Activated CD8-positive, alpha-beta T cell treated with anti-CD3 and anti-CD28 coated beads for 36 hours (primary cell): ENCODE measurements at regions not wholly inside any gene's neighbourhood (a gene's known extent, or its start where the extent isn't known, plus 50 kb on each side); places are given as distances from the start of the nearest gene placed in this dataset.
A peak's percentile ranks its signal among the peaks of the same experiment; 100 is the strongest.
"Not testable (repeated sequence)": the region's sequence is repeated elsewhere in the genome, so short reads cannot be mapped to it uniquely, and the experiment has no call there.

Experiments used
- ATAC-seq: fragments of 200-7000 bp; cut with Tn5 transposase; one replicate; pipeline ENCODE4 v1.10.0; 2021; ENCODE audit warnings: mild to moderate bottlenecking, moderate library complexity
- CTCF ChIA-PET: fragments of 350-600 bp; sonication (Branson Sonifier 250); formaldehyde crosslinking; loops from one replicate; lab custom pipeline; 2021; ENCODE audit warnings: antibody characterized with exemption; lab: Charles Lee
- POLR2A ChIA-PET: fragments of 350-600 bp; sonication (Branson Sonifier 250); formaldehyde crosslinking; loops from one replicate; lab custom pipeline; 2021; ENCODE audit warnings: antibody characterized with exemption; lab: Charles Lee
- DNase-seq: peaks from one replicate; pipeline ENCODE4 v3.0.0-alpha.2; 2020
- H3K27ac Mint-ChIP-seq: one replicate; pipeline ENCODE4 v1.8.0; 2021; ENCODE audit warnings: mild to moderate bottlenecking, mixed read lengths
- H3K27me3 Mint-ChIP-seq: one replicate; pipeline ENCODE4 v1.8.0; 2021; ENCODE audit warnings: mixed read lengths
- H3K36me3 Mint-ChIP-seq: one replicate; pipeline ENCODE4 v1.8.0; 2021; ENCODE audit warnings: low read depth, mixed read lengths
- H3K4me1 Mint-ChIP-seq: one replicate; pipeline ENCODE4 v1.8.0; 2021; ENCODE audit warnings: low read depth, mixed read lengths
- H3K4me3 Mint-ChIP-seq: one replicate; pipeline ENCODE4 v1.8.0; 2021; ENCODE audit warnings: mild to moderate bottlenecking, moderate library complexity, mixed read lengths
- H3K9me3 Mint-ChIP-seq: one replicate; pipeline ENCODE4 v1.8.0; 2021; ENCODE audit warnings: mixed read lengths
- CTCF ChIP-seq: fragments of 200-600 bp; IDR thresholded peaks from one replicate; pipeline ENCODE4 v1.8.0; 2022; ENCODE audit warnings: antibody characterized with exemption, mild to moderate bottlenecking
- intact Hi-C: fragments of 100-400 bp; cut with micrococcal nuclease; formaldehyde crosslinking; loops from one replicate; pipeline ENCODE4 v1.10.0; 2022

- CTCF ChIA-PET, result interaction anchor here (1.1 kb wide), 1 partner anchor 276 kb away, joined by 3 read pairs; no protein-coding TSS in a partner anchor
- intact Hi-C loops, result no loop called here
- no peak overlapping the region for H3K4me3 Mint-ChIP-seq
- peaks cover 9% of the 10 kb centered on the region for H3K9me3 Mint-ChIP-seq
- no peak overlapping the region for H3K27ac Mint-ChIP-seq
- DNase-seq (no peak), ATAC-seq (no peak)
- POLR2A ChIA-PET, result no interaction called here
- peaks cover 5% of the 10 kb centered on the region for H3K4me1 Mint-ChIP-seq
- no peaks in the 10 kb centered on the region for H3K27me3 Mint-ChIP-seq
- H3K36me3 Mint-ChIP-seq, result peaks cover 1% of the 10 kb centered on the region
- TF ChIP-seq CTCF, result no peak
Measured at GRCh38 chr9:96108691-96109380, 193.1 kb downstream of the HSD17B3 start.

- POLR2A ChIA-PET, result no interaction called here
- no peak for DNase-seq
Measured at GRCh38 chr9:96107436-96107835, 194.5 kb downstream of the HSD17B3 start.

DNA sequence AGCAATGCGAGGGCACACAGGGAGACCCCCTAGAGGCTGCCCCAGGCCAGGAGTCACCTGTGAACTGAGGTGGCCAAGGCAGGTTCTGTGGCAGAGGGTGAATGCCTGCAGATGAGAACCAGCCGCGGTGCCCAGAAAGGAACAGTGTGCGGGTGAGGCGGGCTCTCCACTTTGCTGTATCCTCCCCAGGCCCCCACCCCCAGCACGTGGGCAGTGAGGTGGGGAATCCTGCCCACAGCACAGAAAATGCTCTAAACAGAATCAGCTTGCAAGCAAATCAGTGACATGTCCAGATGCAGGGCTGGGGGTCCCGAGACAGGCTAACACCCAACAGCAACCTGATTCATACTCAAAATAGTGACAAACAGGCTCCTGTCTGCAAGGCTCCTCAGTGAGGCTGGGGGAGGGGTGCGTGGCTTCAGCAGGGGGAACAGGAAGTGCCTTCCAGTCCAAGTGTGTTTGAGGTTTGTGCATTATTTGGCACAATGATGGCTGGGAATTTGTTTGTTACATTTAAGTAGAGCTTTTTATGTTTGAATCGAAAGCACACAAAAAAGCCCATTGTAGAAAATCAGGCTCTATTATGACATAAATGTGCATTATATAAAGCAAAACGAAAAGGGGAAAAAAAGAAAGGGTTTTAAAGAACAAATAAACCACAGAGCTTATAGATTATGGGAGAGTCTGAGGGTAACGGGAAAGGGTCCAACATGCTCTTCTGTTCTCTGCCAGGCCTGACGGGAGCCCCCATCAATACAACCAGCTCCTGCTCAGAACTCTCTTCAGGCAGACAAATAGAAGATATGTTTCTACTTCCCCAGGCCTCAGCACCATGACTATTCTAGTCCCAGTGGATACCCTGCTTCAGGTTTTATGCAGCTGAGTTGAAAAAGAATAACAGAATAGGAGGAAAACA is 201.3 kb downstream of the HSD17B3 start:
- CTCF ChIA-PET, result no interaction called here
- ATAC-seq, result peak; percentile 53

More at GRCh38 chr9:96107436-96107835, 194.5 kb downstream of the HSD17B3 start:
- Mint-ChIP-seq H3K9me3 (peaks cover 9% of the 10 kb centered on the region), H3K27me3 (no peaks in the 10 kb centered on the region), H3K4me1 (peaks cover 5% of the 10 kb centered on the region), H3K4me3 (no peak overlapping the region), H3K27ac (no peak overlapping the region), H3K36me3 (peaks cover 1% of the 10 kb centered on the region)
- intact Hi-C loops, result no loop called here
- CTCF ChIA-PET, result no interaction called here
- ATAC-seq, result no peak
- TF ChIP-seq CTCF, result no peak

DNA sequence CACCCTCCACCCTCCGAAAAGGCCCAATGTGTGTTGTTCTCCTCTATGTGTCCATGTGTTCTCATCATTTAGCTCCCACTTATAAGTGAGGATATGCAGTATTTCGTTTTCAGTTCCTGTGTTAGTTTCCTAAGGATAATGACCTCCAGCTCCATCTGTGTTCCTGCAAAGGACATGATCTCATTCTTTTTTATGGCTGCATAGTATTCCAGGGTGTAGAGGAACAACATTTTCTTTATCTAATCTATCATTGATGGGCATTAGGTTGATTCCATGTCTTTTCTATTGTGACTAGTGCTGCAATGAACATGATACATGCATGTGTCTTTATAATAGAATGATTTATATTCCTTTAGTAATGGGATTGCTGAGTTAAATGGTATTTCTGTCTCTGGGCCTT is 211.3 kb downstream of the HSD17B3 start:
- H3K9me3 Mint-ChIP-seq, H3K4me1 Mint-ChIP-seq, ATAC-seq, POLR2A ChIA-PET, intact Hi-C loops, H3K4me3 Mint-ChIP-seq, DNase-seq, CTCF ChIA-PET, H3K36me3 Mint-ChIP-seq, H3K27ac Mint-ChIP-seq: not testable (repeated sequence)
- H3K27me3 Mint-ChIP-seq, result peaks cover 12% of the 10 kb centered on the region

More for the DNA sequence above, 201.3 kb downstream of the HSD17B3 start:
- Mint-ChIP-seq H3K27me3 (no peaks in the 10 kb centered on the region), H3K4me1 (peaks cover 5% of the 10 kb centered on the region), H3K36me3 (peaks cover 3% of the 10 kb centered on the region), H3K27ac (no peak overlapping the region), H3K4me3 (no peak overlapping the region), H3K9me3 (peaks cover 6% of the 10 kb centered on the region)
- TF ChIP-seq CTCF, result no peak
- POLR2A ChIA-PET, result no interaction called here
- peak; percentile 38 for DNase-seq
- intact Hi-C loops, result no loop called here

DNA sequence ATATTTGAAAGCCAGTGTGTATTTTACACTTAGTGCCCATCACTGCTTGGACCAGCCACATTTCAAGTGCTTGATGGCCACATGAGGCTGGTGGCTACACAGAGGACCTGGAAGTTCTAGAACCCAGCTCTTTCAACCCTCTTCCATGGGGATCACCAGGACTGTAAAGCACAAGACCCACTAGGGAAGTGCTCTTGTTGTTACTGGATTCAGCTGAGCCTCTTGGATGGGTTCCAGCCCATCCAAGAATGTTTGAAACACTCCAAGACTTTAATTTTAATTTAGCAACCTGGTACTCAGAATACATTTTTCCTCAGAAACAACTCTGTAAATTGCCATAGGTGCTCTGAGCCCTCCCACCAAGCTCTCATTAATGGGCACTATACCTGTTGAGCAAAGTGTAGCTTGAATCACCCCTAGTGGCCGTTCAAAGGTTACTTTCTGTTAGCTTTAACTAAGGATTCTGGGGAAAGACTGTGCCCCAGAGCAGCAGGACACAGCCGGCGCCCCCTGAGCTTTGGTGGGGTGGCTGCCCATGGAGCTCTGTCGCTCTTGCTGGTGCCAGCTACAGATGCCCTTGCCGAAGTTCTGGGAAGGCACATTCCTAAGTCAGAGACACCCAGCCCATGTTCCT is 212.4 kb downstream of the HSD17B3 start:
- POLR2A ChIA-PET, result interaction anchor here (1.0 kb wide), 1 partner anchor 27 kb away, joined by 3 read pairs; no protein-coding TSS in a partner anchor
- Mint-ChIP-seq H3K36me3 (no peaks in the 10 kb centered on the region), H3K4me3 (no peak overlapping the region), H3K9me3 (peaks cover 3% of the 10 kb centered on the region), H3K4me1 (no peaks in the 10 kb centered on the region), H3K27ac (no peak overlapping the region), H3K27me3 (peaks cover 12% of the 10 kb centered on the region)
- CTCF ChIA-PET, result interaction anchor here (0.6 kb wide), 2 partner anchors 121 to 761 kb away, joined by 3 read pairs; no protein-coding TSS in a partner anchor
- no peak for TF ChIP-seq CTCF
- DNase-seq (no peak), ATAC-seq (no peak)
- intact Hi-C loops, result no loop called here
